HG02571 (cell line): ENCODE measurements at regions not wholly inside any gene's neighbourhood (a gene's known extent, or its start where the extent isn't known, plus 50 kb on each side); places are given as distances from the start of the nearest gene placed in this dataset.
"Not testable (repeated sequence)": the region's sequence is repeated elsewhere in the genome, so short reads cannot be mapped to it uniquely, and the experiment has no call there.

Source experiments
- ATAC-seq: cut with Tn5 transposase; IDR thresholded peaks from one replicate; pipeline ENCODE4 v1.9.1; 2021; ENCODE audit warnings: mild to moderate bottlenecking, moderate library complexity; ENCODE audit not compliant: unreplicated experiment

- no peak for ATAC-seq
These were observed 49.7 kb downstream of the SIPA1L2 start for GRCh38 chr1:232579958-232580941.

DNA sequence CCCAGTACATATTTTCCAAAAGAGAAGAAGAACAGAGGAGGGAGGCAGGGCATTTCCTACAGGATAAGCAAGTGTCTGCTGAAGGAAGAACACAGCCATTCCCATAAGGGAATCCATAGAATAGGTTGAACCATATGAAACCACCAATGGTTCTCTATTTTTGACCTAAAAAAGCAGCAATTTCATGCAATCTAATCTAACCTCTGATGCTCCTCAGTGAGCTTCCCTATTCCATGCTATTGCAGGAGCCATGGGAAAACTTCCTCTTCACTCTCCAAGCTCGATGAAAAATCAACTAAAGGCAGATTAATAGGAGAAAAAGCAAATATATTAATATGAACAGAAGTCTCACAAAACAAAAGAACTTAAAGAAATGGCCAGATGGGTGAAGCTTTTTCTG is 50.5 kb downstream of the SIPA1L2 start:
- ATAC-seq: no peak

DNA sequence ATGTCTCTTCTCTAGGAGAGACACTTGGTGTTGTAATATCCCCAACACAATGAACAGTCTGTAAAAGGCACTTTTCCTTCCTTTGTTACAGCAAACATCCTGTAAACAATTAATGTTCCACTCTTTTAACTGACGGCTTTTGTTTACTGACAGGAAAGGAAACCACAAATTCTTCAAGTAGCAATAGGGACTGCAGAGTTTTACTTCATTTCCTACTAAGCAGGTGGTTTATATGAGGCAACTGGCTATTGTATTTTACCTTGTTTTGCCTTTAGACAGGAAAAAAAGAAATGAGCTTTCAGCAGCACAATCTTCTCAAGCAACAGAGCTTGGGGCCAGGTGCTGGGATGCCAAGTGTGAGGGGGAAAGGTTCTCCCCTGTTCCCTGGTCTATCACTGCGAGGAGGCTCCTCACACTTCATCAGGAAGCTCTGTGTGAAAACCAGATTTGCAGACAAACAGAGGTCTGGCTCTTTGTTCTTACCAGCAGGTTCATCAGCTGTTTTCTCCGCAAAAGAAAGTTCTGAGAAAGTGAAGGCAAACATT is 51.2 kb downstream of the SIPA1L2 start:
- ATAC-seq: no peak

DNA sequence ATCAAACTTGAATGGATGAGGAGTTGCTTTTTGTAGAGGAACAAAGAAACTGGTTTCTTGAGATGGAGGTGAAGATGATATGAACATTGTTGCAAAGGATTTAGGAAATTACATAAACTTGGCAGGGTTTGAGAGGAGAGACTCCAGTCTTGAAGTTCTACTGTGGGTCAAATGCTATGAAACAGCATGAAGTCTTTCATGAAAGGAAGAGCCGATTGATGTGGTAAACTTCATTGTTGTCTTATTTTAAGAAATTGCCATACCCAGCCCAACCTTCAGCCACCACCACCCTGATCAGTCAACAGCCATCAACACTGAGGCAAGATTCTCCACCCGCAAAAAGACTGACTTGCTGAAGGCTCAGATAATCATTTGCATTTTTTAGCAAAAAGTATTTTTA is 52.2 kb downstream of the SIPA1L2 start:
- no peak for ATAC-seq

- ATAC-seq: no peak
These were observed 53.4 kb downstream of the SIPA1L2 start for GRCh38 chr1:232576537-232576936.

GRCh38 chr1:232575763-232576040 is 54.2 kb downstream of the SIPA1L2 start:
- no peak for ATAC-seq

DNA sequence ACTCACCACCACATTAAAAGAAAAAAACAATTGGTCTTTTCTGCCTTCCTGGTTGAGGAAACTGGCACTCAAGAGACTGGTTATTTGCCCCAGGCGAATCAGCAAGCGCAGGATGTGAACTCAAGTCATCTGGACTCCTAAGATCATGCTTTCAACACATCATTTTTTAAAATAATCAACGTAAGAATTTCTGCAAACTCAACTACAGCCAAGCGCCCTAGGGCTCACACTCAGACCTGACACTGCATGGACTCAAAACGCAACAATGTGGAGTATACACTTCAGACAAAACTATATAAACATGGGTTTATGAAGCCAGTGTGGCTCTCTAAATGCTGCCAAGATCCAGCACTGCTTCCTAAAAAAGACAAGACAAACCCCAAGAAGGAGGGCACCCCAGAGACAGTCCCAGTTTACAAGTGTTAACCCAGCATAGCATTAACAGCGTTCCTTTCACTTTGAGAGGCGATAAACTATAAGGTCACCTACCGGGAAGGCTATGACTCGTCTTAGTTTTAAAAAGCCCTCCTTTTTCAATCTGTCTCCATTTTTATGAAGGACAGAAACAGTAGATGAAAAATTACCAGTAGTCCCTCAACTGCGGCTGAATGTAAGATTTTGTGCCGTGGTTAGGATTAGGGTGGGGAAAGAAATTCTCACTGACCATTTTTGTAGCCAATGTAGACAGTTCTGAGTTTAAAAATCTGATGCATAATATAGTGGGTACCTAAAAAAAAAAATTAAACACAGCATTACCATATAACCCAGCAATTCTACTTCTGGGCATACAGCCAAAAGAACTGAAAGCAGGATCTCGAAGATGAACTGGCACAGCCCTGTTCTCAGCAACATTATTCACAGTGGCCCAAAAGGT is 54.8 kb downstream of the SIPA1L2 start:
- no peak for ATAC-seq

- ATAC-seq: no peak
These were observed 55.9 kb downstream of the SIPA1L2 start for GRCh38 chr1:232574077-232574476.

- no peak for ATAC-seq
These were observed 58.4 kb downstream of the SIPA1L2 start for GRCh38 chr1:232571523-232571922.

GRCh38 chr1:232570007-232570406 is 59.9 kb downstream of the SIPA1L2 start:
- ATAC-seq: no peak

DNA sequence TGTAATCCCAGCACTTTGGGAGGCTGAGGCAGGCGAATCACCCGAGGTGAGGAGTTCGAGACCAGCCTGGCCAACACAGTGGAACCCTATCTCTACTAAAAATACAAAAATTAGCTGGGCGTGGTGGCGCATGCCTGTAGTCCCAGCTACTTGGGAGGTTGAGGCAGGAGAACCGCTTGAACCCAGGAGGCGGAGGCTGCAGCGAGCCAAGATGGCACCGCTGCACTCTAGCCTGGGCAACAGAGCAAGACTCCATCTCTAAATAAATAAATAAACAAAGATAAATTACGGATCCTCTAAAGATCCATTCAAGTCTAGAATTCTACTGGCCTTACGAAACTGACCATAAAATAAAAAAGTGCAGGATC is 60.4 kb downstream of the SIPA1L2 start:
- not testable (repeated sequence) for ATAC-seq

DNA sequence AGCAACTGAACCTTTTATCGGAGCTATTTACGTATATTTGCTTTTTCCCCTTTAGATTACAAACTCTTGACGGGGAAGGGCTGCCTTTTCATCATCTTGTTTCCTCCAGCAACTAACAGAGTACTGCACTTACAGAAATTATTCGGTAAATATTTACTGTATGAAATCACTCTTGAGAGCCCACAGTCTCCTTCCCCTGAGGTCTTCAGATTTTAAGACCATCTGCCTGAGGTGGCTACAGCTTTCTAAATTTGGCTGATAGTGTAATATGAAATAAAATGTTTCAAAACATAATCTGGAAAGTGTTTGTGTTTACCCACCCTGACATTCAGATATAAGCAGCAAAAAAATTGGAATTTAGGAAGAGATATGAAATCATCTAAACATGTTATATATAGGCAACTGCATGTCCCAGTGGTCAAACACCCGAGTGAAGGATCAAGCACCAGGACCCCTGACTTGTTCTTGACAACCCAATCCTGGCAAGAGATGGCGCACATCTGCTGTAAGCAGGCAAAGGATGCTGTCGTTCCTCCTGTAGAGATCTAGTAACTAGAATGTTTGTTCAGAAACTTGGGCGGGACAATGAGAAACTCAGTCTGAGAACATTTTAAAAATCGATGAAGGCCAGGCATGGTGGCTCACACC is 60.9 kb downstream of the SIPA1L2 start:
- no peak for ATAC-seq

DNA sequence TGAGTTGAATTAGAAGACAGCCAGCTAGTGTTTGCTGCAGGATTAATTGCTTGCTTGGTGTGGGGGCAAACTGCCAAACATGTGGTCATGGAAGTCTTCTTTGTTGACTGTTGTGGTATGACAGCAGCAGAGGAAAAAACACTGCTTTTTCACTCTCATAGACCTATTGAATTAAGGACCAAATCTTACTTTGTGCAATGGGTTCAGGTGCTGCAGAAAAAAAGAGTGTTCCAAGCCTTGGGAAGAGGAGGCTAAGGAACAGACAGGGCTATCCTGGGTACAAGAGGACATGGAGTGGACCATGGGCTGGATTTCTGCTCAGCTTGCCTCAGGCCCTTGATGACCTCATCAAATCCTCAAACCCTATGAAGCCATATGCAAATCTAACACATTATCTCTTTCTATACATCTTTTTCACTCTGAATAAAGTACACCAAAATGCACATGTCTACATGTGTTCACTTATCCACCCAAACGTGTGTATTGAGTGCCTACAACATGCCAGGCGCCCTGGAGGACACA is 61.5 kb downstream of the SIPA1L2 start:
- no peak for ATAC-seq

DNA sequence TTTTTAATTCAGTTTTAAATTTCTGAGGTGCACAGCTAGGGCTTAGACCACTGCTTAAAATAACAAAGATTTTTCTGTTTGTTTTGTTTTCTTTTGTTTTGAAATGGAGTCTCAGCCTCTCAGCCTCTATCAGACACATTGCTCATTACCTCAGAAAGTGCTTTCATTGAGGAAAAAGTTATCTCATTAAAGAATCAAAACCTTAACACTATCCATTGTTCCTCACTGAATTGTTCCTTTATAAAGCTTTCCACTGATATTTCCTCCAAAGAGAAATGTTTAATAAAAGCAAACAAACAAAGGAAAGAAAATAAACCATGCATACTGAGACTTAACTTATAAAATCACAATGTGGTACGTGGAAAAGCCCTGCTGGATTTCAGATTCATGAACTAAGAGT is 63.8 kb downstream of the SIPA1L2 start:
- ATAC-seq: no peak

DNA sequence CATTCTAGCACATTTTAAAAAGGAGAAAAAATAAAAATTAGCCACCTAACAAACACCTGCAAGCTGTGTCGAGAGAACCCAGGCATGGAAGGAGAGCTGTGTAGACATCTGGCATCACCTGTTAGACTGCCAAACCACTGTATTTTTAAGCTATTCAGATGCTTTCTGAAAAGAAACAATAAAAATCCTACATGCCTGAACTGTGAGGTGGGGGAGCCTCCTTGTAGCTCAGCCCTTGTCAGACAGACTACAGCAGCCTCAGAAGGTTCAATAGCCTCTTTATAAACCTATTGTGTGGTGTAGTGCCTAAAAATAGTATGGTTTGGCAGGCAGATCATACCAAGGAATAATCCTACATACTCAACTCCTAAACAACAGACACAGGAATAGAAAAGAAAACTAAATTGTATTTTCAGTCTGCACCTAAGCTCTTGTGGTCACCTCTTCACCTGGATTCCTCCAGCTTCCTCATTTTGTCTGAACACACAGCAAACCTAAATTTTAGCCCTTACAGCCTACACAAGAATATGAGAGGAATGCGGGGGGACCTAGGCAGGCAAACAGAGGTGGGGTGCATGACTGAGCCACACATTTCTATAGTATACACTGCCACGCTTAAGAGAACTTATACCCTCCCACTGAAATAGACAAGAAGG is 67.0 kb downstream of the SIPA1L2 start:
- ATAC-seq: no peak

DNA sequence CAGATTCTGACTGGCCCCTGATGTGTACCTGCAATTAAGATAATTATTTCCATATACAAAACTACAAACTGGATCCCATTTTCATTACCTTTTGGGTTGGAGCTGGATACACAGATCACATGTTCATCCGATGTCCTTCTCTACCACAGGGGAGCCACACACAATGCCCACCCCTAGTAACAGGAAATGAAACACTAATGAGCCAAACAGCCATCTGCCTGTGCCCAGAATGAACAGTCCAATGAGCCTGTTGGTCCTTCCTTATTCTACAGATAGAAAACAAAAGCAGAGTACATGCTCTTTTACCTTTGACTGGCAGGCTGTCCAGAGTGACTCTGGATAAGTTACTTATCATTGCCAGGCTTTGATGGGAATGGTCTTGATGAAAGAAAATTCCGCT is 68.6 kb downstream of the SIPA1L2 start:
- ATAC-seq: no peak

GRCh38 chr1:232560940-232561339 is 69.0 kb downstream of the SIPA1L2 start:
- ATAC-seq: no peak

GRCh38 chr1:232558954-232559353 is 71.0 kb downstream of the SIPA1L2 start:
- no peak for ATAC-seq

DNA sequence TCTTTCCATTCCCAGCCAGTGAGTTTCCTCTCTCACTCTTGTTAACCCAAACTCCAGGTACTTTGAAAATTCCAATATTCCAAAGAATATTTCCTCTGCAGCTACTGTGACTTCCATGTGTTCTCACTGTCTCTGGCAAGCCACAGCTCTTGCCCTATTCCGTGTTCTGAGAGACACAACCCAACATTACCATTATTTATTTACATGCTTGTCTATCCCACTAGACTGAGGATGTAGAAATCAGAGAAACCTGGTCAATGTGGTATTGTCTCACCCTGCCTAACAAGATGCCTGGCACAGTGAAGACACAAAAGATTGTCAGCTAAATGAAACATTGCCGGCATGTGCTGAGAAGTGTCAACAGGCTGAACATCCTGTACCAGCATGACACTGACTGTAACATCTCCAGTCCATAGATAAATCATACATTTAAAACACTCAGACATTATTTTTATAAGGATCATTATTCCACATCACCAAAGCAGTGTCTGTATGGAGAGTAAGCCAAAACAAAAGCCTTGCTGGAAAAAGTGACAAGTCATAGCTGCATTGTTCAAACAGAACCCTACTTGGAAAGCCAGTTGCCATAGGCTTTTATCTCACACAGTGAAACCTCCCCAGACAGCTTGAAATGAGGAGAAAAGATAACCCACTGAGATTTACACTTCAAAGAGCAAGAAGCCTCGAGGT is 72.3 kb downstream of the SIPA1L2 start:
- no peak for ATAC-seq

GRCh38 chr1:232557096-232557495 is 72.8 kb downstream of the SIPA1L2 start:
- ATAC-seq: no peak
